GM19240 (cell line): ENCODE measurements at regions not wholly inside any gene's neighbourhood (a gene's known extent, or its start where the extent isn't known, plus 50 kb on each side); places are given as distances from the start of the nearest gene placed in this dataset.

Source experiments
- DNase-seq: peaks from one replicate; pipeline ENCODE4 v3.0.0; 2011; ENCODE audit warnings: low spot score; ENCODE audit not compliant: insufficient read length

DNA sequence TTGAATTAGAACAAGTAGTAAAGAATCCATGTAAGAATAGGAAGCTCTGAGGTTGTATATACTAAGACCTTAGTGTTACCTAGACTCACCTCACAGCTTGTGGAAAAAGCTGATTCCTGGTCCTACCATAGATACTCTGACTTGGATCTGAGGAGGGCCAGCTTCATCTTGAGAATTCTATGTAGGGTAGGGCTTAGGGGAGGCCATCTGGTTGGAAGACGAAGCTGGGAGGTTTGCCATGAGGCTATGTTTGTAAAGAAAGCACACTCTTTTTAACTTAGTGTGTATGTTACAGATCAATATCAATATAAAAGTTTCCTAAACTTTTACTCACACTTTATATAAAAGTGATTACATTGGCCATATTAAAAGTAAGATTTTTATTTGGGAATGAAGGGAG is 77.1 kb upstream of the GALNT5 start:
- no peak for DNase-seq

DNA sequence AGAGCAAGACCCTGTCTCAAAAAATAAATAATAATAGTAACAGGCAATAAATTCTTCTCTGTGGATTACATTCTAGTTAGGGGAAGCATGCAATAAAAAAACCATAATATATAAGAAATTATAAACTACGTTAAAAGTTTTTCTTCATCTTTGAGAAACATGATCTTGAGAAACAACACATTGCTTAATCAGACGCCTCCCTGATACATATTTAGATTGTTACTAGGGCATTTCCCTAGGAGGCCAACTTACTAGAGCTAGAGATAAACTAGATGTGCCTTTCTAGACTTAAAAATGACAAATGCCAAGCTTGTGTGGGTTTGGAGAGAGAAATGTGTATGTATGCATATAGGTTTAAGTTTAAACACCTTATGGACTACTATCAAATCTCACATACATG is 76.3 kb upstream of the GALNT5 start:
- no peak for DNase-seq

DNA sequence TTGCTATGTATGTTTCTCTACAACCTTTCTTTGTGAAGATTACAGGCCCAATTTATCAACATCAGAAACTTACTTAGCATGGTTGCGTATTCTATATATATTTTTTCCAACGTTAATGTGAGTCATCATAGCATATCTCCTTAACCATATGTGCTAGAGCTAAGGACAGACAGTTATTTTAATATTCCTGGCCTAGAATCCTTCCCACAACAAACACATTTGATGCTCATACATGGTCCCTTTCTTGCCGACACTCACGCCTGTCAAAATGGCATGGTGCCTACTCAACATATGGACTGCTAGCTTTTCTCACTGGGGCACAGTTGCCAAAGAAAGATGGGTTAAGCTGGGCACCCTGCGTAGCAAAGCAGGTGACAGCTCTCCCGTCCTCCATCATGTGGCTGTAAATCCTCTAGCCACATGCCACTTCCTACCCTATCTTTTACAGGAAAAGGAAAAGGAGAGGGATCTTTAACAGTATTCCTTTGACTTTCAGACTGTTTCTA is 75.2 kb upstream of the GALNT5 start:
- DNase-seq, result no peak

DNA sequence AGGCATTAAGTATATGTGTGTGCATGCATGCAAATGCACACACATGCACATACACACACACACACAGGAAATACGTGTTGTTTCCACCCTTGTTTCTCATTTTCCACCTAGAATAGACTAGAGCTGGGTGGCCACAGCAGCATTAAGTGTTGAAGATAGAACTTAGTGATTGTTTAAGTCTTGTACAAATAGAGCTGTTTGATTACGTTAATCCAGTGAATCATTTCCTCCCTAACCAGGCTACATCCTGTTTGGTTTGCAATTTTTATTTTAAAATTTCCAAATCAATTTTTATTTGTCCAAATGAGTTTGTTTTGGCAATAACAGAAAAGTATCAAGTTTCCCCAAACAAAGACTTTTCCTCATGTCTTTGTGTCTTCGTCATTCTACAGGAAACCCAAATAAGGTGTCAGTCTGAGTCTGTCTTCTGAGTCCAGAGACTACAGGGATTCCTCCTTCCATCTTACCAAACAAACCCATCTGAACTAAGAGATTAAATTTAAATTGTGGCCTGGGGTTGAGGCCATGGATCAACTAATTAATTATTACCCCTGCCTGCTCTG is 74.6 kb upstream of the GALNT5 start:
- no peak for DNase-seq

DNA sequence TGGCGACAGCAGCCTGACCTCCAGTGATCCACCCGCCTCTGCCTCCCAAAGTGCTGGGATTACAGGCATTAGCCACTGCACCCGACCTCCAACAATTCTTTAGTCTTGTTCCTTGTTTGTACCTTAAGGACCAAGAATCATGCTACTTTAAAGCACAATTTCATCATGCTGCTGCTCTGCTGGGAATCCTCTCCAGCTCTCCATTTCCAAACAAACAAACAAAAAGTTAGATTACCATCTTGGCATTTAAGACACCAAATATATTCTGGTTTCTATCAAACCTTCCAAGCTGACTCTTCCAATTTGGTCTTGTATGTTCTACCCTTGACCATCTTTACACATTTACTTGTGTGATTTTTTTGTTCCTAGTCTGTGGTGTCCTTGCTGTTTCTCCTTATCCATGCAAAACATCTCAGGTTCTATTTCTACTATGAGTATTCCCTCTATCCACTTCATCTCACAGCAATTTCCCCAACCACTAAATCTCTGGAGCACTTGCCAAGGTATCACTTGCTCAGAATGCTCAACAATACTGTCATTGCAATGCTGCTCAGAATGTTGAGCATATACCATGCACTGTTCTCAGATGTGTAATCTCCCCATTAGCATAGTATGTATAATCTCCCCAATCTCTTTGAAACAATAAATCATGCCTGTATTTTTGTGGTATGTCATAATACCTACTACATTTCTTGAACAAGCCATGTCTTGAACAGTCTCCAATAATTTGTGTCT is 73.2 kb upstream of the GALNT5 start:
- no peak for DNase-seq

DNA sequence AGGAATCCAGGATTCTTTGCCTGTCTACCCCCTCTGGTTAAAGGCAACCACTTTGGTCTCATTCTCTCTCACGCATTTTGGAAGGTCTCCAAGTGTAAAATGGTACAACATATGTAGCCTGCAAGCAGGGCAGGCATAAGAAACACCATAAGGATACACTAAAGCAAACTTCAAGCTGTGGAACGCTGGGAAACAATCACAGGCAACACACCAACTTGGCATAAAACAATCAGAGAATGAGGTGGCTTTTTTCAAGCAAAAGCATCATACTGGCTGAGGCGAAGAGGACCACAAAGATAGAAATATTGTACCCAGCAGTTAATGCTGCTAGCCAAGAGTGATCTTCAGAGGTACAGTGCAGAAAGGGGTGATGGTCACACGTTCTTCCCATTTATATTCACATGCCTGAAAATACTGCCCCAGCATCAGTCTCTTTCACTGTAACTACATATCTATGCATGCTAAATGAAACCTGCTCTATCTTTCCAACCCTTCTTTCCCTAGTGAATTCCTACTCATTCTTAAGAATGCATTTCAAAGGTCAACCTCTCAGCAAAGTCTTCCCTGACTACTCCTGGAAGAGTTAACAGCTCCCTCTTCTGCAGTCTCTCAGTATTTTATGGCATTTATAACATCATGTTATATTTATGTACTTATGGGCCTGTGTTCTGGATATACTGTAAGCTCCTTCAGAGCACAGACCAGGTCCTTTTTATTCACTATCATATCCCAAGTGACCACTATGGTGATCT is 71.9 kb upstream of the GALNT5 start:
- no peak for DNase-seq

DNA sequence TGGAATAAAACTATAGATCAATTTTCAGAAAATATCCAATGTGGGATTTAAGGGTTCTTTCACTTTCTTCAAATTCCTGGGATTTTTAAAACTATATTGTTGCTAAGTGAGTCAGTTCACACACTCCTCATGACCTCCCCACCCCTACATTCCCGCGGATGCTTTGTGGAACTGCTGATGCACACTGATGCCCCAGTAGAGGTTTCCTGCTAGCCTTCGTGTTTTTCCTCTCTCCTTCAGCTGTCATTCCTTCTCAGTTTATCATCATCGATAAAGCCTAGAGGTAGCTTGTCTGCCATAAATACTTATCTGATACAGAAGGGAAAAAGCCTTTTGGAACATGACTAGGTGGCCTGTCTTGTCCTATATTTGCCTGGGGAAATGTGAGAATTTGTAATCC is 67.4 kb upstream of the GALNT5 start:
- DNase-seq, result no peak

DNA sequence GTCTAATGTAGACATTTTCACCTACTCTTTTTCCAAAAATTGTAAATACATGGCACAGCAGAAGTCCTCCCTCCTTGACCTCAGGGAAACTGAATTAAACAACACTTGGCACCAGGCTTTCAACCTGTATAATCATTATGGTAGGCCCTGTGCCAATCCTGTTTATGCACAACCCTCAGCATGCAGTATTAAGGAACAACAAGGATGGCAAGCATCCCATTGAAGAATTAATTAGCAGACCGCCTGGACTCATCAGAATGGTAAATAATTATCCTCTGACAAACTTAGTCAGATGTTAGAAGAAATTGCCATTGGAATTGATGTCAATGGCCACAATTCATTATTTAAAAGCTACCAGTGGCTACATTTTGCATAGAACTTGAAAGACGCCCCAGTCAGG is 66.3 kb upstream of the GALNT5 start:
- DNase-seq, result no peak

DNA sequence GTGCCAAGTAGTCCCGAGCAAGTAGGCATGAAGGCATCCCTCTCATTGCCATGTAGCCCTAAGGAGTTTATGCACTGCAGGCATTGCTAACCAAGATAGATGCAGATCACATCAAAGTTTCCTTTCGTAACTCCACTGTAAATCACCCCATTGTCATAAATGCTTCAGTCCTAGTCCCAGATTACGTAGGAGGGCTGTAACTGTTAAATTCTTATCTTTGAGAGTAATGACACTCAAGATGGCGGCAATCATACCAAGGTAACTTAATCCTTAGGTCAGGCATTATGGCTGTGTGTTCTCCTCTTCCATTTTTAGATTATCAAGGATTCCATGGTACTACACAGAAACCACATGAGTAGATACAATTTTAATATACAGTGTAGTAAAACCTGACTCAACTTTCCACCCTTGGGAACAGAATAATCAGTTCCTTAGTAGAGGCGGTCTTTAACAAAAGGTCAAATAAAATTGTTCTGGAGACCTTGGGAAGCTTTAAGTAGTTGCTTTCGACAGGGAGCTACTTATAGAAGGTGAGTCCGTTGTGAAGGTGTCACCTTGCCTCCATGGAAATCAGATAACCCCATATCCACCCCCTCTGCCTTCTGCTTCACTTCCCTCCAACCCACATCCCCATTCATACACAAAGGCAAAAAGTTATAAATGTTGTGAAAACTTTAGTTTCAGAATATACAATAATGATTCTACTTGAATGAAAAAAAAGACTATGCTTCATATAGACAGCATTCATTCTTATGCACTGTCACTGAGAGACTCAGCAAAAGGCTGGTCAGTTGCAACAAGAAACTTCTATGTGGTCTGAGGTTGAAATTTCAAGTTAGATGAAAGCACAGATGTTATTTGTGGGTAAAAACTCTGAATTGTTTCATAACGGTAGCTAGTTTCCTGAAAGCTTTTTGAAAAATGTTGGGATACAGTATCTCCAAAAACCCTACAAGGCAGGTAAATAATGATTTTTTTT is 64.8 kb upstream of the GALNT5 start:
- no peak for DNase-seq

DNA sequence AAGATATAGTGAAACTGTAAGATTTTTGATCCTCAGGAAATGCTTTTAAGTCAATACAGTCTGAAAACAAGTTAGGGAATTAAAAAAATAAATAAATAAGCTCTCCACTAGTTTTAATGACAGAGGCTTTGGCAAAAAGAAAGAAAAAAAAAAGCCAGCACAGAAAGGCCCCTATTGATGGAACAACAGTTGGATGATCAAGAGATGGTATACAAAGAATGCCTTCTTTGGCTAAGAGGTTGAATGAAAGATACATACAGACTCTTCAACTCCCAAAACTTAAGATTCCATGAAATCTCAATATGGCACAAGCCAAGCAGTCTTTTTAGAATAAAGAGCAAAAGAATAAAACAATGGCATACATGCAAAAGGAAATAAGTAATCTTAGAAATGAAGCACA is 64.0 kb upstream of the GALNT5 start:
- DNase-seq, result no peak

DNA sequence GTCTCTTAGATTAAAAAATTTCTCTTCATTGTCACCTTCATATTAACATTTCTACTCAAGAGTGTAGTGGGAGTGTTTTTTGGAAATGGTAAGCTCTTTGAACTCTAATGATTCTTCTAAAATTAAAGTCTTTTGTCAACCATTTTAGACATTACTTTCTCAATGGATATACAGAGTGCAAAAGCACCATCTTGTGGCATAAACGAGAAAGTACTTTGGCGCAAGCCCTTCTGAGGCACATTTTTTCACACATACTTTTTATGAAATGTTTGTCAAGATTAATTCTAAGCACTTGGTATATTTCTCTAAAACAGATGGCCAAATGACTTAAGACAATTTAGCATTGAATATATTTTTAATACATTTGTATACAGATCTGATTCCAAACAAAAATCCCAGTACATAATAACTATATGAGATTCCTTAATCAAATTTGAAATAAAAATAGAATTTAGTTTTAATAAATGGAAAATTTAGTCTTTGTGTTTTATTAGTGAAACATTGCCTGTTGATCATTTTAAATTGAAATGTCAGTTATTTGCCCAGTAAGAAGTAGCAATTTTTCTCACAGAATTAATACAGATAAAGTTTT is 63.3 kb upstream of the GALNT5 start:
- no peak for DNase-seq

DNA sequence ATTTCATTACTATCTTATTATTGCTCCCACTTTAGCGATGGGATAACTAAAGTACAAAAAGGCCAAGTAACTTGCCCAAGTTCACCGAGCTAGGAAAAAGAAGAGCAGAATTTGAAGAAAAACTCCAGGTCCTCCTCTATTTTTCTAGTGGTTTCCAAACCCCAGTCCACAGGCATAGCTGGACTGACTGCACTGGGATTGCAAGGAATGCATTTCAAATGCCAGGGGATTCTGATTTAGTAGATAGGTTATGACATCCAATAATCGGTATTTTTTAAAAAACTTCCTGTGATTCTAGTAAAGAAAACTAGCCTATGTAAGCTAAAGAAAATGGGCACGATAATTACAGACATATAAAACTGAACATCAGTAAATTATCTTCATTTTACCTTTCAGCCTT is 62.7 kb upstream of the GALNT5 start:
- no peak for DNase-seq

DNA sequence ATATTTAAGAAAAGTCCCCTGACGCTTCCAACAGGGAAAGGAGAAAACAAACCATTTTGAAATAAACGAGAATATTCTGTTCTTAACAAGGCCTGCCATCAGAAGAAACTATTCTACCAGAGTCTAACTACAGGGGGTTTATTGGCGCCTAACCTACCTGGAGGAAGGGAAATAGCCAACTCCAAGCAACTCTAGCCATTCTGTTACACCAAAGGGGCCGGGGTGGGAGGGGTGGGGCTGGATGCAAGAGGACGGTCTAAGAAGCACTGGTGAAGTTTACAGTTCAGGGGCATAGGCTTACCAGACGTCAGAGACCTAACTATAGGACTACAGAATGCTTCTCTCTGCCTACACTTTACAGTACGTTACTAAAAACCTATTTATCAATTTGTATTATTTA is 60.5 kb upstream of the GALNT5 start:
- DNase-seq, result no peak

DNA sequence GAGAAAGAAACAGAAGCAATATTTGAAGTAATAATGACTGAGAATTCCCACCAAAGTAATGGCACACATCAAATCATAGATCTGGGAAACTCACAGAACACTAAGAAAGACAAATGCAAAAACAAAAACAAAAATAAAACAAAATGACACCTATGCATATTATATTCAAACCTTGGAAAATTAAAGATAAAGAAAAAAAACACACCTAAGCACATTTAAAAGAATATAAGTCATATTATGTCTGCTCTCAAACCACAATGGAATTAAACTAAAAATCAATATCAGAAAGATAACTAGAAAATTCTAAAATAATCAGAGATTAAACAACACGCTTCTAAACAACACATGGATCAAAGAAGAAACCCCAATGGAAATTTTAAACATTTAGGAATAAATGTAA is 59.7 kb upstream of the GALNT5 start:
- no peak for DNase-seq

DNA sequence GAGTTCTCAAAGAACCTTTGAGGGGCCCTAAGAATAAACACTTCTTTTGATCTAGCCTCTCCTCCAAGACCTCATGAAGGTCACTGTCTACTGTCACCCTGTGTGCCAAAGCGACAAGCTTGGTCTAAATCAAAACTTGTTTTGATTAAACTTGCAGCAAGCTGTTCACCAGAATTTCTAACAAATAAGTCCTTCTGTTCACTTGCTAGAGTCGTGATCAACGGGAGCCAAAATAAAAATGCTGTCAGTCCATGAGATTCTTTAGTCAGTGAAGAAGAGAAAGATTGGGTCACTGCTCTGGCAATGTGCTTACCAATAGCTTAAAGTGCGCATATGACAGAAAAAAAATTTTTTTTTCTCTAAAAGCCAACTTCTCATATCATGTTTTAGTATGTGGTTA is 53.9 kb upstream of the GALNT5 start:
- no peak for DNase-seq

DNA sequence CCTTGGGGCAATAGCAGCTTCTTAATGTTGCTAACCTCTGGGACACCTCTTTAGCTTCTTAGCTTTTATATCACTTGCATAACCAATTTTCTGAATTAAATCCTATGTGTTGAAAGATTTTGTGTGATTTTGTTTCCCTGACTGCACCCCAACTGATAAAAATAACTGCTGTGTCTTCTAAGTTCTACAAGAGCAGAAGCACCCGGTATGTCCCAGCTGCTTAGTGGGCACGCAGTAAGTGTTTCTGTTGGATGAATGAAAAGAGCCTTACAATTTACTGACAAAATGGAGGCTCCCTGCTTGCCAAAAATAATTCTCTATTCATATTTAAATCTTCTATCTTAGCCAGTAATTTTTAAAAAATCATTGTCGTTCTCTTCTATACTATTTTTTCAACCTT is 53.1 kb upstream of the GALNT5 start:
- no peak for DNase-seq

DNA sequence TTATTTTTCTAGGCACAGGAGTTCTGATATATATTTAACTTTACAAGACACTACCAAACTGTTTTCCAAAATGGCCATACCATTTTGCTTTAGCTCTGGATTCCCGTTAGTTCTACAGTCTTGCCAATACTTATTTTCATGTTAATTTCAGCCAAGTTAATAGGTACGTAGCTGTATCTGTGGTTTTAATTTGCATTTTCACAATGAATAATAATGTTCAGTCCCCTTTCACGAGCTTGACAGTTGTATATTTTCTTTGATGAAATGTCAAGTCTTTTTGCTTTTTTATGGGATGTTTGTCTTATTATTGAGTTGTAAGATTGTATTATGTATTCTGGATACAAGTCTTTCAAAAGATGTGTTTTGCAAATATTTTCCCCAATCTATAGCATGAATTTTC is 50.6 kb upstream of the GALNT5 start:
- DNase-seq, result no peak
